Urothelium cell line (cell line): ENCODE measurements at regions not wholly inside any gene's neighbourhood (a gene's known extent, or its start where the extent isn't known, plus 50 kb on each side); places are given as distances from the start of the nearest gene placed in this dataset.

Experiments
- DNase-seq: peaks from one replicate; pipeline ENCODE4 v3.0.0; 2011; ENCODE audit warnings: low spot score, mixed read lengths
- FAIRE-seq: peaks from 2 replicates; lab custom pipeline; 2011; peaks lifted over from hg19 to GRCh38; lab: Jason Lieb, UNC

- DNase-seq (no peak), FAIRE-seq (no peak)
Measured at GRCh38 chr1:50358962-50359361, 64.3 kb downstream of the DMRTA2 start.

- FAIRE-seq (no peak), DNase-seq (no peak)
Measured at GRCh38 chr1:50357186-50357585, 66.1 kb downstream of the DMRTA2 start.

GRCh38 chr1:50354813-50355212, 68.4 kb downstream of the DMRTA2 start:
- FAIRE-seq (no peak), DNase-seq (no peak)

- FAIRE-seq (no peak), DNase-seq (no peak)
Measured at GRCh38 chr1:50352428-50352827, 70.8 kb downstream of the DMRTA2 start.

- FAIRE-seq (no peak), DNase-seq (no peak)
Measured at GRCh38 chr1:50350868-50351267, 72.4 kb downstream of the DMRTA2 start.

GRCh38 chr1:50350421-50350820, 72.8 kb downstream of the DMRTA2 start:
- DNase-seq: no peak
- no peak for FAIRE-seq

GRCh38 chr1:50349242-50349565, 74.0 kb downstream of the DMRTA2 start:
- FAIRE-seq (no peak), DNase-seq (no peak)

GRCh38 chr1:50348449-50349241, 74.6 kb downstream of the DMRTA2 start:
- DNase-seq (peak; percentile 81), FAIRE-seq (no peak)

- FAIRE-seq: no peak
Measured at GRCh38 chr1:50347933-50348332, 75.3 kb downstream of the DMRTA2 start.

GRCh38 chr1:50346621-50347020, 76.6 kb downstream of the DMRTA2 start:
- FAIRE-seq: no peak

More at GRCh38 chr1:50347933-50348332, 75.3 kb downstream of the DMRTA2 start:
- DNase-seq: no peak

GRCh38 chr1:50343323-50343722, 79.9 kb downstream of the DMRTA2 start:
- no peak for FAIRE-seq

More at GRCh38 chr1:50346621-50347020, 76.6 kb downstream of the DMRTA2 start:
- no peak for DNase-seq

GRCh38 chr1:50342525-50342924, 80.7 kb downstream of the DMRTA2 start:
- DNase-seq: no peak
- no peak for FAIRE-seq

More at GRCh38 chr1:50343323-50343722, 79.9 kb downstream of the DMRTA2 start:
- DNase-seq: no peak

GRCh38 chr1:50335036-50335435, 88.2 kb downstream of the DMRTA2 start:
- DNase-seq (no peak), FAIRE-seq (no peak)

GRCh38 chr1:50333595-50333974, 89.7 kb downstream of the DMRTA2 start:
- no peak for FAIRE-seq
- DNase-seq: peak; percentile 62

- no peak for FAIRE-seq
- DNase-seq: peak; percentile 48
Measured at GRCh38 chr1:50332941-50333594, 90.2 kb downstream of the DMRTA2 start.

GRCh38 chr1:50329332-50329932, 93.8 kb downstream of the DMRTA2 start:
- FAIRE-seq (no peak), DNase-seq (peak; percentile 32)

- no peak for FAIRE-seq
- DNase-seq: no peak
Measured at GRCh38 chr1:50328552-50328951, 94.7 kb downstream of the DMRTA2 start.

- DNase-seq (no peak), FAIRE-seq (no peak)
Measured at GRCh38 chr1:50326026-50326425, 97.2 kb downstream of the DMRTA2 start.

GRCh38 chr1:50322579-50322978, 100.7 kb downstream of the DMRTA2 start:
- no peak for DNase-seq
- no peak for FAIRE-seq

GRCh38 chr1:50318428-50318827, 104.8 kb downstream of the DMRTA2 start:
- DNase-seq: no peak
- no peak for FAIRE-seq

- FAIRE-seq: no peak
- peak; percentile 74 for DNase-seq
Measured at GRCh38 chr1:50308878-50309277, 114.4 kb downstream of the DMRTA2 start.

- DNase-seq: no peak
- no peak for FAIRE-seq
Measured at GRCh38 chr1:50305808-50306207, 117.4 kb downstream of the DMRTA2 start.
